Right lobe of liver (tissue), 6 donors: ENCODE measurements at regions not wholly inside any gene's neighbourhood (a gene's known extent, or its start where the extent isn't known, plus 50 kb on each side); places are given as distances from the start of the nearest gene placed in this dataset.

ENCODE experiments used
- ATAC-seq, 4 donors: fragments of 200-7000 bp; cut with Tn5 transposase; one replicate each; pipeline ENCODE4 v1.9.1; 2020; ENCODE audit warnings: mild to moderate bottlenecking in 4 of 4, moderate library complexity in 4 of 4
- DNase-seq, 3 donors: peaks; one replicate each; pipeline ENCODE4 v3.0.0-alpha.2; 2020
- H3K27ac ChIP-seq, 3 donors: fragments of 200-600 bp; one replicate each; pipeline ENCODE4 v1.8.0; 2022
- H3K27me3 ChIP-seq, 2 donors: fragments of 200-600 bp; one replicate each; pipeline ENCODE4 v1.8.0; 2022
- H3K36me3 ChIP-seq, 4 donors: fragments of 200-600 bp; sonication (generic) in 1 of 4; one replicate each; pipeline versions ENCODE4 v1.5.1 to v1.8.0; 2017 to 2022; ENCODE audit warnings: control low read depth in 1 of 4
- H3K4me1 ChIP-seq, 4 donors: fragments of 200-600 bp; sonication (generic) in 1 of 4; one replicate each; pipeline versions ENCODE4 v1.5.1 to v1.8.0; 2017 to 2022; ENCODE audit warnings: control low read depth in 1 of 4
- H3K4me3 ChIP-seq, 3 donors: fragments of 200-600 bp; one replicate each; pipeline ENCODE4 v1.8.0; 2022
- H3K9me3 ChIP-seq, 4 donors: fragments of 200-600 bp; sonication (generic) in 1 of 4; one replicate each; pipeline versions ENCODE4 v1.5.1 to v1.8.0; 2017 to 2022; ENCODE audit warnings: control low read depth in 1 of 4
- CTCF ChIP-seq, 4 donors: fragments of 200-600 bp in 3 of 4; fragments of 450-650 bp in 1 of 4; IDR thresholded peaks; one replicate each; pipeline versions ENCODE4 v1.5.1 to v1.8.0; 2016 to 2022; ENCODE audit warnings: antibody characterized with exemption in 4 of 4, mild to moderate bottlenecking in 2 of 4
- POLR2A ChIP-seq: fragments of 450-650 bp; IDR thresholded peaks from one replicate; pipeline ENCODE4 v1.6.1; 2017; ENCODE audit warnings: antibody characterized with exemption, mild to moderate bottlenecking
- WGBS: methylation state at CpG from one replicate; pipeline ENCODE4 v1.1.6; 2018; ENCODE audit warnings: low coverage, low lambda C conversion rate; ENCODE audit not compliant: insufficient coverage; ENCODE audit errors: missing lambda C conversion rate; 5-methylcytosine and 5-hydroxymethylcytosine counted together
- intact Hi-C, 2 donors: fragments of 100-400 bp; cut with DNase I; formaldehyde crosslinking; loops; one replicate each; pipeline versions ENCODE4 v1.11.2 to v1.14.1; 2022
- donor health status: DM: no; HTN: yes; CAD: no.
- donor health status: DM: no; HTN: no; CAD: no.
- donor health status: DM: no; HTN: no; CAD: no.
- donor health status: DM: no; HTN: yes; CAD: no.
- donor health status: DM: no; HTN: yes; CAD: no.

DNA sequence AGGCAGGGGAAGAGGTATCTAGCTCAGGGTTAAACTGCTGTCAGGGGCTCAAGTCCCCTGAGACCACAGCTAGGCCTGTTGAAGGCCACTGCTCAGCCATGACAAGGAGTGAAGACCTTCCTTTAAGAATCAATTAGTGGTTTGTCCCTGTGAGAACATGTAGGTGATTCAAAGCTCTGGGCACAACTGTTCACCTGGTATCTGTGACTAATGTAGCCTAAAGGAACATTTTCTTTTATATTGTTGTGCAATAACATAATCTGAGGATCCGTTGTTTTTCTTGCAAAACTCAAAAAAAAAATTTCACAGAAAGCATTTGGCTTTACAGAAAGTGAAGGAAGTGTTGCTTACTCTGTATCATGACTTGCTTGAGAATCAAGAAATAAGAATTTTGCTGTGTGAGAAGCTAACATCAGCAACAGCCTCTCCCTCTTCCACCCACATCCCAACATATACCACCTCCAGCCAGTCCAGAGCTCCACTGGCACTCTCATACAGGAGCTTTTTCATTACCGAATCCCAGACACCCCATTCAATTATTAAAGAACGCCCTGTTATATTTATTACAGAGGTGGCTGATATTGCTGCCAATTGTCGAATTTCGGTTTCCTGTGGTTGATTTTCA, 807.0 kb downstream of the TLE4 start:
- intact Hi-C loops = no loop called here
- Histone ChIP-seq H3K4me3 (no peak overlapping the region), H3K9me3 (no peaks in the 10 kb centered on the region), H3K4me1 (no peaks in the 10 kb centered on the region), H3K36me3 (no peaks in the 10 kb centered on the region), H3K27ac (no peak overlapping the region), H3K27me3 (no peaks in the 10 kb centered on the region)
- DNase-seq = no peak
- 66% methylated on average over 5 of the region's 5 CpGs for WGBS
- no peak for ATAC-seq
- no peak for TF ChIP-seq POLR2A
- TF ChIP-seq CTCF (IDR thresholded peaks at IDR 0.05) = no peak

DNA sequence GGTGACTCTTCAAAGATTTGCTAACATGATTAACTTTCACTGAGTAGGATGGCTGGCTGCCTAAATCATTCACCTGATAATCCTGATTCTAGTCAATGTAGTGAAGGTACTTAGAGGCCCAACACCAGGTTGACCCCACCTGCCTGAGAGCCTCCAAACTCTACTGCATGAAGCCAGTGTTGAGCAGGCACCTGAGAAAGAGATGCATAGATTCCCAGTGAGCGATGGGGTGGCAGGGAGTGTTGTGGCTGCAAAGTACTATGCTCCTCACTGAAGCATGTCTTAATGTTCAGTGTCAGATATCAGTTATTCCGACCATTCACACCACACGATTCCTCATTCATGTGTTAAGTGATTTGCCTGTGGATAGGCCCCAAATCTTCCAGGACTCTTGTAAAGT, 804.4 kb downstream of the TLE4 start:
- H3K9me3 ChIP-seq = no peaks in the 10 kb centered on the region
- TF ChIP-seq POLR2A (no peak), CTCF (IDR thresholded peaks at IDR 0.05) (no peak)
- intact Hi-C loops = no loop called here
- ATAC-seq = no peak
- no peak for DNase-seq
- no peaks in the 10 kb centered on the region for H3K36me3 ChIP-seq
- no peak overlapping the region for H3K4me3 ChIP-seq
- H3K27ac ChIP-seq = no peak overlapping the region
- H3K27me3 ChIP-seq = no peaks in the 10 kb centered on the region
- 74% methylated on average over 2 of the region's 3 CpGs for whole genome bisulfite sequencing
- no peaks in the 10 kb centered on the region for H3K4me1 ChIP-seq

DNA sequence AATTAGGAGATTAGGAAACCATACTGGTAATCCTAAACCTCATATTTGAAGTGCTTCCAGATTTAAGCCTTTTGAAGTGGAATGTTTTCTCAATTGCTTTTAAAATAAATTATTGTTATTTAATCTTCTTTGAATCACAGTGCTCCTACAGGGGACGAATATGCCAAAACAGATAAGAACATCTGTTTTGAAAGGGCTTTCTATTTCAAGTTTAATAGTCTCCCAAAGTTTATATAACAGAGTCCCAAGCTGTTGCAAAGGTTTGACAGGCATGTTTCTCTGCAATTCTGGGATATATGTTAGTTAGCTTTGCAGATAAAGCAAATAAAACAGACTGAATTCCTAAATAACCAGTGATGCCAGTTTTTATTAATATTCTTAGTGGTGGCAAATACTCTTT, 803.7 kb downstream of the TLE4 start:
- no peaks in the 10 kb centered on the region for H3K9me3 ChIP-seq

GRCh38 chr9:80369641-80370040, 797.9 kb downstream of the TLE4 start:
- DNase-seq (no peak), ATAC-seq (no peak)
- H3K27me3 ChIP-seq = no peaks in the 10 kb centered on the region
- no peak overlapping the region for H3K4me3 ChIP-seq
- no peaks in the 10 kb centered on the region for H3K36me3 ChIP-seq
- H3K4me1 ChIP-seq = no peaks in the 10 kb centered on the region
- intact Hi-C loops = no loop called here
- H3K27ac ChIP-seq = no peak overlapping the region
- TF ChIP-seq POLR2A (no peak), CTCF (IDR thresholded peaks at IDR 0.05) (no peak)
- 25% methylated on average over 2 of the region's 2 CpGs for WGBS
- no peaks in the 10 kb centered on the region for H3K9me3 ChIP-seq

More for the DNA sequence above, 803.7 kb downstream of the TLE4 start:
- no peaks in the 10 kb centered on the region for H3K4me1 ChIP-seq
- intact Hi-C loops = no loop called here
- DNase-seq = no peak
- no peaks in the 10 kb centered on the region for H3K27me3 ChIP-seq
- H3K36me3 ChIP-seq = no peaks in the 10 kb centered on the region
- no peak for ATAC-seq
- H3K4me3 ChIP-seq = no peak overlapping the region
- TF ChIP-seq POLR2A (no peak), CTCF (IDR thresholded peaks at IDR 0.05) (no peak)
- no peak overlapping the region for H3K27ac ChIP-seq
- WGBS = 22% methylated on average over 1 of the region's 1 CpG

DNA sequence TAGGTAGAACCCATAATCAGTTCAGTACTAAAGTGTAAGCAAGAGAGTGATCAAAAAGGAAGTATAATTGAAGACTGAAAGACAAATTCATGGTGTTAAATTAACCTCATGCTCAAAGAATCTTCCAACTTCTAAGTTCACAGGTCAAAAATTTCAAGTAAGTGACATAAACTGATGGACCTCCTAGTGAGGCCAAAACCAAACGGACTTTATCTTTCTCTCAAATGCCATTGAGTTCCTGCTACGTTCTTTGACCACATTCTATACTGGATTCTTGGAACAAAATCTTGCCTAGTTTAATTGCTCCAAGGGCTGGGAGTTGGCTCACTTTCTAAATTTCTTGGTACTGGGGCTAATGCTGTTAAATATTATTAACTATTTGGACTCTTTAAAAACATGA, 794.9 kb downstream of the TLE4 start:
- no peak for ATAC-seq
- Histone ChIP-seq H3K9me3 (no peaks in the 10 kb centered on the region), H3K27ac (no peak overlapping the region), H3K4me1 (no peaks in the 10 kb centered on the region), H3K36me3 (no peaks in the 10 kb centered on the region), H3K27me3 (no peaks in the 10 kb centered on the region), H3K4me3 (no peak overlapping the region)
- DNase-seq = no peak
- TF ChIP-seq CTCF (IDR thresholded peaks at IDR 0.05) = no peak
- TF ChIP-seq POLR2A = no peak
- 0% methylated on average over 2 of the region's 2 CpGs for WGBS
- intact Hi-C loops = no loop called here
